Activated CD8-positive, alpha-beta memory T cell treated with anti-CD3 and anti-CD28 coated beads for 48 hours (primary cell): ENCODE measurements at regions not wholly inside any gene's neighbourhood (a gene's known extent, or its start where the extent isn't known, plus 50 kb on each side); places are given as distances from the start of the nearest gene placed in this dataset.

Experiments
- DNase-seq, 3 experiments: peaks; one replicate each; pipeline ENCODE4 v3.0.0-alpha.2; 2020; ENCODE audit warnings: low read depth in 2 of 3, low spot score in 2 of 3

DNA sequence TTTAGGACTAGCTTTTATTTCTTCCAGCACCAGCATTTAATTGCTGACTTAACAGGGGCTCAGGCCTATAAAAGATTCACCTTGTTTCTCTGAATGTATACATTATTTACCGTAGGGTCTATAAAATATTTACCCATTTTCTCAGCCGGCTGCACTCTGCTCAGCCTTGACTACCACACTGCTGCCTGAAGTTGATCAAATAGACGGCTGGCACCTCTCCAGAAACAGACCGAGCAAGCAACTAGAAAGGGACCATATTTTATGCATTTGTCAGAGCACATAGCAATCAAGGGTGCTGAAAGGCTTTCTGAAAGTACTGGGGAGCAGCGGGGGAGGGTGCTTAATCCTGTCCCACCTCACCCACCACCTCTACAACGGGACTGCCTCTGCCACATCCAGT is 64.7 kb upstream of the FGGY start:
- no peak for DNase-seq

DNA sequence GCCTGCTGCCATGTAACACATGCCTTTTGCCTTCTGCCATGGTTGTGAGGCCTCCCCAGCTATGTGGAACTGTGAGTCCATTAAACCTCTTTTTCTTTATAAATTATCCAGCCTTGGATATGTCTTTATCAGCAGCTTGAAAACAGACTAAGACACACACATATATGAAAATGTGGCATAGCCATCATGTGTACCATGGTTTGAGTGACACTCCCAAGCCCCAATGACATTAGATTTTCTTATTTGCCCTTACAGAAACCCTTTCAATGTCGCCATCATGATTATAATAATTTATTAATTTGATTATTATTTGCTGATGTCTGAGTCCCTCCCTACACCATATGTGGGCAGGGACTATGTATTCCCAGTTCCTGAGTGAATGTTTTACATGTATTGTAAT is 63.5 kb upstream of the FGGY start:
- DNase-seq = no peak

DNA sequence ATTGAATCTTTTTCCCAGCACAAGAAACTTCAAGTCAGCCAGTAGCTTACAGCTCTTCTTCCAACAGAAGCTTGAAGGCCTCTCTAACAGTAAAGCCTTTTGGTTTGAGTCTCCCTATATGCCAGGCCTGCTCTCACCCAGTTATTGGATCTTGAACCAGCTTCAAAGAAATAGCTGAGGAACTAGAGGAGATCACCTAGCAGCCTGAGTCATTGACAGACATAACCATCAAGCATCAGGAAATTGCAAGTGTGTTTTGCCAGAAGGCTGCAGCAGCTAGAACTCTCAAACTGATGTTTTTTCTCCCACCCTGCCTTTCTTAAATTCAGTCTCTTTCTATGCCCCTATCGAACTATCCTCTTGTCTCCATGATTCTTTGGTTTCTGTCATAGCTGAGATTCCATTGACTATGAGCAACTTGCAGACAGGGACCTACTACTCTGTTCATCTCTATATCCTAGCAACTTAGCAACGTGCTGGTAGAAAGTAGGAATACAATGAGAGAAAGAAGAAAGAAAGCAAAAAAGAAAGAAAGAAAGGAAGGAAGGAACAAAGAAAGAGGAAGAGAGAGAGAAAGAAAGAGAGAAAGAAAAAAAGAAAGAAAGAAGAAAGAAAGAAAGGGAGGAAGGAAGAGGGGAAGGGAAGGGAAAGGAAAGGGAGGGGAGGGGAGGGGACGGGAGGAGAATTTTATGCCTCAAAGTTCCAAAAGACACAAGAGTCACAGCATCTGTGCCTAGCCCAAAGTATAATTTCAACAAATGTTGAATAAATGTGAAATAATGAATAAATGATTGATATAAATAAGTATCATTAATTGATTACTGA is 60.0 kb upstream of the FGGY start:
- DNase-seq = no peak

DNA sequence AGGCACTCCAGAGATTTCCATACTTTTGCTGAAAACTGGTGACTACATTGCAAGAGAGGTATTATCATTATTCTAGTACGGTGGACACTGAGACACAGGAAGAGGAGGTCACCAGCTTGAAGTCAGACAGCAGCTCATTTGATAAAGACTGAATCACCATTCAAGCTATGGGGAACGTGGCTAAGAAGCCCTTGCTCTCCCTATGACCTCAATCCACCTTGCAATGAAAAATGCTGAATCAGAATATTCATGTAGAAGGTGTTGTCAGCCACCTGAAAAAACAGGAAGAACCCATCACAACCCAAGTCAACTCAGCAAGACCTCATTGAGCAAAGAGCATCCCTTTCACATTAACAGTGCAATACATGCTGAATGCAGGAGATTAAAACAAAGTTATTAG is 59.0 kb upstream of the FGGY start:
- no peak for DNase-seq

DNA sequence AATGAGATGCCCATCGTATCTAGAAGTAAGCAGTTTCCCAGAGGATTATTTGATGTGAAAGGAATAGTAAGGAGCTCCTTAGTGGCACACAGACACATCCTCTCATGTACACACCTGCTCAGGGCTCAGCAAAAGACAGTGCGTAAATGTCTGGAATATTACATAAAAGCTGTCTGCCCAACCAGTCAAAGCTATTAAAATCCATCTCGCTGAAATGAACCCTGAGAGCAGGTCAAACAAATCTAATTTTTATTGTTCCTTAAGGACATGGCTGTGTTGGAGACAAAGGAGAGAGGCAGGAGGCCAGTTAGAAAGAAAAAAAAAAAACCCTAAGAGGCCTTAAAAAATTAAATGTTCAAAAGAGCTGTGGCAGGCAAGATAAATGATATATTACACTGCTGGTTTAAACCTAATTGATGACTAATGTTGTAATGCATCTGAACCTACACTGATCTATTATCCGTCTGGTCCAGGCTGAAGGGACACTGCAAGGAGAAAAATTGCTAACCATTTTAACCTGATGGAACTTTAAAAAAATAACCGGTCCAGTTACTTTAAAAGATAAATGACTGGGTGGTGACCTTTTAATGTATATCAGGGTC is 58.5 kb upstream of the FGGY start:
- no peak for DNase-seq

DNA sequence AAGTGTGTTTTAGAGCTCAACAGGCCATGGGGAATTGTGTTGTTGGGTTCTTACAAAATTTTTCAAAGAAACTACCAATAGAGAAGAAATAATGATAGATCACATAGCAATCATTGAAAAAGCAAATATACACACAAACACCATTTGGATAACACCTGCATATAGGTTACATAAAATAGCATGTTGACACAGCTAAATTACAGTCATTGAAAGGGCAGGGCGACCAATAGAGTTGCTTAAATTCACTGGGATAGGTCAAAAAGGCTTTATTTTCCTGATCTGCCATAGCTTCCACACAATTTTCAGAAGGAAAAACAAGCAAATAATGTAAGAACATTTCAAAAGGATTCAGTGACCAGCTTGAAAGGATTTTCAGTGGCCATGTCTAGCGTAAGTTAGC is 57.9 kb upstream of the FGGY start:
- DNase-seq = no peak

DNA sequence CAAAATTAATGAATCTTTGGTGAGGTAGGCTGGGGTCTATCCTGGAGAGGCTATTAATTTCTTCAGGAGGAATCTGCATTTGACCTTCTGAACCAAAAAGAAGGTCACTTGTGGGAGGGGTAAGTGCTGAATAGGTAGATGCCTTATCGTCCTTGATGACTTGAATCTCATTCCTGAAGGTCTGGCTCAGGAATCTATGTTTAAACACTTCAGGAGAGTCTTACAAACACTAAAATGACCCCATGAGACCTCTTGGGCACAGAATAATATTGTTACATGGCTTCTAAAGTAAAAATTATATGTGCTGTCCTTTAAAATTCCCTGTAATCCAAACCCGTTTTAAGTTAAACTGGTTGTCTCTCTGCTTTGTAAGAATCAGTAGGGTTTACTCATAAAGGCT is 55.0 kb upstream of the FGGY start:
- no peak for DNase-seq

DNA sequence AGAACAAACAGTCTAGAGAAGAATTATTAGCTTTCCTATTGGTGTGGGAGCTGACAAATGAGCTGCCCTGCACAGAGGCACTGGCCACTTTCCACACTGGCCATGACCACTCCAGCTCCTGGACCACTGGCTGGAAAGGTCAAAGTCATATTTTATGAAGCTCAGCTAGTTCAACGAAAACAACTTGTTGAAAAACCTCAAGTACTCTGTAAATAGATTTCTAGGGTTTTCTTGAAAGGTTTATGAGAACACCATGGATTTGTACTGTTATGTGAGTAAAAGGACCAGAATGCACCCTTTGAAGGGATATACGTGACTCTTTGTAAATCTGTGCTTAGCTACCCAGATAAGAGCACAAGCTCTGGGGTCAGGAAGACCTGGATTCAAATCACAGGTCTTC is 54.5 kb upstream of the FGGY start:
- DNase-seq = no peak

DNA sequence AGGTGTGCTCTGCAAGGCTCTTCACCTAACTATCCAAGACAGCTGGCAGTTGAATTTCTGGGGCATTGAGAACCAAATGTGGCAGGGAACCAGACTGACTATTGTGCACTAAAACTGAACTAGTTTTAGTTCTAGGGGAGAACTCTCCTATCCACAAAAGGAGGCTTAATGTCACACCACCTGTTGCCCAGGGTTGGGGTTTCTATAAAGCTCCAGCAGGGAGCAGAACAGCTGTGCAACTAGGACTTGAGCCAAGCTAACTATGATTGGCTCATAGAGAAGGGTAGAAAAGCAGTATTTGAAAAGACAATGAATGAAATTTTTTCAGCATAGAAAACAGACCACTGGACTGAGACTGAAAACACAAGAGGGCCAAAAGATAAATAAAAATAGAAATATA is 53.3 kb upstream of the FGGY start:
- no peak for DNase-seq

DNA sequence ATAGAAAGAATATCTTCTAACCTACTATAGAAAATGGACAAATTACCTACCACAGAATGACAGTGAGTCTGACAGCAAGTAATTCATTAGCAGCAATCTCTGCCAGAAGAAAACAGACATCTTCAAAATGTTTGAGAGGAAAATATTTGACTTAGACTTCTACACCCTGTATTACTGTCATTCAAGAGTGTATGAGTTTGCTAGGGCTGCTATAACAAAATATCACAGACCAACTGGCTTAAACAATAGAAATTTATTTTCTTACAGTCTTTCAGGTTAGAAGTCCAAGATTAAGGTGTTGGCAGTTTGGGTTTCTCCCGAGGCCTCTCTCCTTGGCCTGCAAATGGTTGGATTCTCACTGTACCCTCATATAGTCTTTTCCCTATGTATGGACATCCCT is 52.9 kb upstream of the FGGY start:
- DNase-seq = no peak

DNA sequence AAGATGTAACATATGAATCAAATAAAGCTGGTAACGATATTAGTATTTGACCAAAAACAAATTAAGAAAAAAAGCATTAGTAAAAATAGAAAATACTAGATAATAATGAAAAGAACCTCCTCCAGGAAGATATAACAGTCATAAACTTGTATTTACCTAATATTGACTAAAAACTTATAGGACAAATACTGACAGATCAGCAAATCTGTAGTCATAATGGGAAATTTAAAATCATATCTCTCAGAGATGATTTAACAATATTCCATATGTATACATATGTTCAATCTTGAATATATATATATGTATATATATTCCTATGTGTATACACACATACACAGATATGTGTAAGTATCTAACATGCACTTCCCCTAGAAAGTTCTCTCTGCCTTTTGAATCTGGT is 52.0 kb upstream of the FGGY start:
- no peak for DNase-seq
